8988T (cell line): ENCODE measurements at regions not wholly inside any gene's neighbourhood (a gene's known extent, or its start where the extent isn't known, plus 50 kb on each side); places are given as distances from the start of the nearest gene placed in this dataset.
A peak's percentile ranks its signal among the peaks of the same experiment; 100 is the strongest.
"Not testable (repeated sequence)": the region's sequence is repeated elsewhere in the genome, so short reads cannot be mapped to it uniquely, and the experiment has no call there.

Experiments used
- DNase-seq: peaks from one replicate; pipeline ENCODE4 v3.0.0; 2011

DNA sequence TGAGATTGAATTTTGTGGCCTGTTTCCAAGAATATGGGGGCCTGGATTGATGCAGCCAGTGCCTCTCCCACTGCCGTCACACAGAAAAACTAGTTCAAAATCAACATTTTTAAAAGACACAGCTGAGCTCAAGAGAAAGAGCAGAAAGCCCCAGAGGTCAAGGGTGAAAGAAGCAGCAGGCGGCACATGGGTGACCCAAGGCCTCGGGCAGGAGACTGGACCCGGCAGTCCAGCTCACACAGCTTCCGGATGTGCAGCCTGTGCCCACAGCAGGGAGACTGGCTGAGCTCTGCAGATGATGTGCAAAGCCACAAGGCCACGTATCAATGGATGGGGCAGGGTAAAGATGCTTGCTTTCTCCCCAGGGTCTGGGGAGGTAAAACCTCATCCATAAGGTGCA is 50.4 kb upstream of the RNF32 start:
- DNase-seq, result no peak

DNA sequence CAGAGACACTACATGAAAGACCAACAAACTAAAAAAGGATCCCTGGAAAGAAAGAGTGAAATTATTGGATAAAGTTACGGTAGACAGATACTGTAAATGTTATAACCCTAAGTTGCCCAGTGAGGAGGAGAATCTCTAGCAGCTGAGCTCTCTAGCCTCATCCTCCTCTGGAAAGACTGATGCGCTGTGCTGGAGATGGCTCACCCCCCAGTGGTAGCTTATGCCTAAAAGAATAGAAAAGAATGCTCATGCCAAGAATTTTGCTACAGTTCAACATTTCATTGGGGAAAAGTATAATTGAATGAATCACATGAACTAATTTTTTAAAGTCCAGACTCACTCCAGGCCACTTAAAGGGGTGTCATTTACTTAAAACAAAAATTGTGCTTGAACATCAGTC is 50.8 kb upstream of the RNF32 start:
- no peak for DNase-seq

GRCh38 chr7:156585926-156586325 is 54.6 kb upstream of the RNF32 start:
- no peak for DNase-seq

GRCh38 chr7:156585025-156585648 is 55.4 kb upstream of the RNF32 start:
- no peak for DNase-seq

GRCh38 chr7:156582591-156583123 is 57.9 kb upstream of the RNF32 start:
- DNase-seq, result no peak

- DNase-seq, result no peak
These were observed 60.5 kb upstream of the RNF32 start for GRCh38 chr7:156580036-156580435.

DNA sequence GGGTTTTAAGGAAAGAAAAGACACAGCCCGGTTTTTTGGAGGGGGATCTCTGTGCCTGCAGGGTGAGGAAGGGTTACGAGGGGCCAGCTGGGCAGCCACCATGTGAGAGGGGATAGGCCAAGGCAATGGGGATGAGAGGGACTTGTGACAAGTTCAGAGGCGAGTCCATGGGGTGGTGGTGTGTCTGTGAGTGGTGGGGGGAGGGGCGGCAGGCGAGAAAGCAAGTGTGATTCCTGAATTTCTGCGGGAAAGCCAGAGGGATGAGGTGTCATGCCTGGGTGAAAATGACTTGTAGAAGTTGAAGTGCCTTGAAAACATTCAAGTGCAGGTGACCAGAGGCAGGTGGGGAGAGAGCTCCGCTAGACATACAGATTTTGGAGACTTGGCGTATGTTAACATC is 61.0 kb upstream of the RNF32 start:
- no peak for DNase-seq

DNA sequence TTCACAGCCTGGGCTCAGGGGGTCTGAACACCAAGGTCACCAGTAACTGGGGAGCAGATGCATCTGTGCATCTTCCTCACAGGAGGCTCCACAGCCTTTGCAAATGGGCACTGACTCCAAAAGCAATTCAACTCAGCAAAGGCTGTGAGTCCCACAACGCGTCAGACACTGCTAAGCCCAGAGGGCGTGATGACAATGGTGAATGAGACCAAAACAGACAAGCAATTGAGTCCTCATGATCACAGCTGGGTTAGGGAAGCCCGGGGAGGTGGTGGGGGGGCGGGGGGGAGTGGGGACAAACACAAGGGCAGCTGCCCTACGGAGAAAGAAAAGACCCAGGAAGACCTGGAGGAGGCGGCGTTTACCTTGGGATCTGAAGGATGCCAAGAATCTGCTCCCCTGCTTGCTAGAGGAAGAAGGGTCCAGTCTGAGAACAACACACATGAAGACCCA is 61.6 kb upstream of the RNF32 start:
- DNase-seq, result no peak

GRCh38 chr7:156578578-156578940 is 62.0 kb upstream of the RNF32 start:
- no peak for DNase-seq

DNA sequence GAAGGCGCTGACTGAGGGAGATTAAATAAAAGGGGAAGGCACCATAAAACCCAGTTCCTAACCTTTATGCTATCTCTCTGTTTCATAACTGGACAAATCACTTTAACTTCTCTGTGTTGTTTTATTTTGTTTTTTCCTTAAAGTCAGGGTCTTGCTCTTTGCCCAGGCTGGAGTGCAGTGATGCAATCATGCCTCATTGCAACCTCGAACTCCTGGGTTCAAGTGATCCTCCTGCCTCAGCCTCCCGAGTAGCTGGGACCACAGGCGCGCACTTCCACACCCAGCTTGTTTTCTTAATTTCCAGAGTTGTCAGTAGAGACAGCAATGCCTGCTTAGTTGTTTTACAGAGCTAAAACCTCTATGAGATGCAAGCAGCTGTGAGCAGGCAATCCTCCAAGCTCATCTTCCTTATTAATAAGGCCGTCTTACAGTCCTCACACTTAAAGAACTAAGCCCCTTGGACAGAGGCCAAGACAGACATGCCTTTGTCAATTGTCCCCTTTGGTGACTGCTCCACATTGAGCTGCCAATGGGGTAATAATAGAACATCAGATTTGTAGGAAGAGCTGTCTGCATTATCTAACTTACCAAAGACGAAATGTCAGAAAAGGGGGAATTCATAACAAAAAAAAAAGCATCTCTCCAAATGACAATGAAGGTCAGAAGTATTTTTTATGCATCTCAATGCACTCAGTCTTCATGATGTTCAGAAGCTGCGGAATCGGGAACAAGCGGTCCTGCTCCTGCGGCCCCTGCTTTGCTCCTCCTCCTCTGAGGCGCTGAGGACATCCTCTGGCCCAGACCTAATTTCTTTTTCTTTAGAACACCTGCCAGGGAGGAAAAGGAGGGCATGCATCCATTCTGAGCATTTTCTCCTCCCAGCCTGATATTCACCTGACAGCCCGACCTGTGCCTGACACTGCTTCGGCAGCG is 62.7 kb upstream of the RNF32 start:
- no peak for DNase-seq

- DNase-seq, result no peak
These were observed 64.1 kb upstream of the RNF32 start for GRCh38 chr7:156576216-156577058.

GRCh38 chr7:156568258-156568657 is 72.3 kb upstream of the RNF32 start:
- no peak for DNase-seq

GRCh38 chr7:156566812-156567549 is 73.6 kb upstream of the RNF32 start:
- no peak for DNase-seq

GRCh38 chr7:156565002-156565401 is 75.6 kb upstream of the RNF32 start:
- not testable (repeated sequence) for DNase-seq

- no peak for DNase-seq
These were observed 79.9 kb upstream of the RNF32 start for GRCh38 chr7:156560696-156561095.

DNA sequence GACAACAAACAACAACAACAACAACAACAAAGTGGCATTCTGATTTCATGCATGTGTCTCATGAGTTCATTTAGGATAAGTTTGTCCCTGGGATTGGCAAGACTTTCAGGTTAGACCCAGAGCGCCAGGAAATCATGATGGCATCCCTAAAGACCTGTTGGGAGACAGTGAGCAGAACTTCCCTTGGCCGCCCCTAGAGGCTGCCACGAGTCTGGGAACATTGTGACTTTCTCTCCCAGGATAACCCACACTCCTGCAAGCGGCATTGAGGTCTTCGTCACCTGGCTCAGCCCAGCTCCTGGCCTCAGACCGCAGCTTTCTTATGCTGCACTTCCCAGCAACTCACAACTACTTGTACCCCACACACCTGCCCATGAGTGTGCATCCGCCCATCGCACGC is 80.5 kb upstream of the RNF32 start:
- peak; percentile 23 for DNase-seq

- DNase-seq, result no peak
These were observed 81.6 kb upstream of the RNF32 start for GRCh38 chr7:156559001-156559400.

DNA sequence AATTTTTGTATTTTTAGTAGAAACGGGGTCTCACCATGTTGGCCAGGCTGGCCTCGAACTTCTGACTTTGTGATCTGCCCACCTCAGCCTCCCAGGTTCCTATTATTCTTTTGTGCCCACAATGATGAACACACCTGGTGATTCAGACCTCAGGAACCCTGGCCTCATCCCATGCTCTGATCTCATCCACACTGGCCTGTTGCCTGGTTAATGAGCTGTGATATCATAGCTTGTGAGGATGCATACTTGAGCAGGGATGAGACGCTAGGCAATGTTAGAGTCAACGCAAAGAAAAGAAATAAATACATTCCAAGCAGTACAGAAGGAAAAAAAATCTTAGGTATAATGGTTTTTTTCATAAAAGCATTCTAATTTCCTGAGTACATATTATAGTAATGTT is 82.4 kb upstream of the RNF32 start:
- DNase-seq, result no peak

GRCh38 chr7:156556083-156556482 is 84.5 kb upstream of the RNF32 start:
- DNase-seq, result no peak

GRCh38 chr7:156554488-156554887 is 86.1 kb upstream of the RNF32 start:
- no peak for DNase-seq

- no peak for DNase-seq
These were observed 90.9 kb upstream of the RNF32 start for GRCh38 chr7:156549636-156550035.

DNA sequence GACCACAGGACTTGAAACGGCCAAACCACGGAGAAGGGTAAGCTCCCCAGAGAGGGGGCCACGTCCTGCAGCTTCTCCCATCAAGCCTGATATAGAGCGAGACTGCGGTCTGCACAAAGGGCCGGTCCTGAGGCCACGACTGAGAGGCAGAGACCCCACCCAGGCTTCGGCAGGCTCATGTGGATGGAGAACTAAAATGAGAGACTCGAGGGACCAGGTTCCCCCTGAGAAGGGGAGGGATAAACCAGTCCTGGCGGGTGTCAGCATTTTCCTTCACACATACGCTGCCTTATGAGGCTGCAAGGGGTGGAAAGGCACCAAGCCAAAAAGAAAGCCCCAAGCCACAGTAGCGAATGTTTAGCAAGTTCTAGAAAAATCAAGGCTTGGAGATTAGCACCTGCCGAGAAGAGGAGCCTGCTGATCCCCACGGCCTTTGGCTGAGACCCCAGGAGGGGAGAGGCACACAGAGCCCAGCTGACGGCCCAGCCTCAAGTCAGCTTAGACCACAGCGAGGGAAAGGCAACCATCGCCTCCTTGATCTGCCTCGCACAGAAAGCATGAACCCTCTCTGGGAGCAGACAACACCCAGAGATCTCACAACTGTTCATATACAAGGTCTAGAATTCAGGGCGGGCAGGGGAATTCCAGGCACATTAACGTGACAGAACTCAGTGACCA is 92.6 kb upstream of the RNF32 start:
- no peak for DNase-seq
